Retinal pigment epithelial cell (primary cell): ENCODE measurements at regions not wholly inside any gene's neighbourhood (a gene's known extent, or its start where the extent isn't known, plus 50 kb on each side); places are given as distances from the start of the nearest gene placed in this dataset.

Source experiments
- DNase-seq: peaks from one replicate; pipeline ENCODE4 v3.0.0-alpha.2; 2010; ENCODE audit warnings: low read depth
- H3K4me3 ChIP-seq: 2 replicates; pipeline ENCODE4 v1.5.1; 2011; ENCODE audit warnings: mild to moderate bottlenecking, low read length, control low read depth, moderate library complexity
- TF ChIP-seq, protein P1 (sequence below): conservative IDR thresholded peaks from 2 replicates; pipeline ENCODE4 v1.5.1; 2011; ENCODE audit warnings: low read depth, low read length, control low read depth, inconsistent platforms

DNA sequence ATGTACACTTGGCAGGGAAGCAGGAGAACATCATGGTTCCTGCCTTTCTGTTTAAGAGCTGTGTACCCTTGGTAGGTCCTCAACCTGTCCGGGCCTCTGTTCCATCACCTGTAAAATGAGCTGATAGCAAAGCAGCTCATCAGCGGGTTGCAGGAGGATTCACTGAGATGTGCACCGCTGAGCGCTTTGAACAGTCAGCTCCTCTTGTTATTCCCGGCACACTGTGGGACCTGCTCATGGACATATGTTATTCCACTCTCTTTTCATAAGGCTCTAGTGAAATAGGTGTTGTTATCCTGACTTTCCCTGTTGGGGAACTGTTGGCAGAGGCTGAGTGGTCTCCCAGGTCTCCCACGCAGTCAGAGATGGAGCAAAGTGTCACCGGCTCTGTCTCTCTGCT is 497.5 kb upstream of the ZMIZ1 start:
- TF ChIP-seq, protein P1, sequence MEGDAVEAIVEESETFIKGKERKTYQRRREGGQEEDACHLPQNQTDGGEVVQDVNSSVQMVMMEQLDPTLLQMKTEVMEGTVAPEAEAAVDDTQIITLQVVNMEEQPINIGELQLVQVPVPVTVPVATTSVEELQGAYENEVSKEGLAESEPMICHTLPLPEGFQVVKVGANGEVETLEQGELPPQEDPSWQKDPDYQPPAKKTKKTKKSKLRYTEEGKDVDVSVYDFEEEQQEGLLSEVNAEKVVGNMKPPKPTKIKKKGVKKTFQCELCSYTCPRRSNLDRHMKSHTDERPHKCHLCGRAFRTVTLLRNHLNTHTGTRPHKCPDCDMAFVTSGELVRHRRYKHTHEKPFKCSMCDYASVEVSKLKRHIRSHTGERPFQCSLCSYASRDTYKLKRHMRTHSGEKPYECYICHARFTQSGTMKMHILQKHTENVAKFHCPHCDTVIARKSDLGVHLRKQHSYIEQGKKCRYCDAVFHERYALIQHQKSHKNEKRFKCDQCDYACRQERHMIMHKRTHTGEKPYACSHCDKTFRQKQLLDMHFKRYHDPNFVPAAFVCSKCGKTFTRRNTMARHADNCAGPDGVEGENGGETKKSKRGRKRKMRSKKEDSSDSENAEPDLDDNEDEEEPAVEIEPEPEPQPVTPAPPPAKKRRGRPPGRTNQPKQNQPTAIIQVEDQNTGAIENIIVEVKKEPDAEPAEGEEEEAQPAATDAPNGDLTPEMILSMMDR = no peak
- DNase-seq = no peak
- H3K4me3 ChIP-seq = no peak overlapping the region

DNA sequence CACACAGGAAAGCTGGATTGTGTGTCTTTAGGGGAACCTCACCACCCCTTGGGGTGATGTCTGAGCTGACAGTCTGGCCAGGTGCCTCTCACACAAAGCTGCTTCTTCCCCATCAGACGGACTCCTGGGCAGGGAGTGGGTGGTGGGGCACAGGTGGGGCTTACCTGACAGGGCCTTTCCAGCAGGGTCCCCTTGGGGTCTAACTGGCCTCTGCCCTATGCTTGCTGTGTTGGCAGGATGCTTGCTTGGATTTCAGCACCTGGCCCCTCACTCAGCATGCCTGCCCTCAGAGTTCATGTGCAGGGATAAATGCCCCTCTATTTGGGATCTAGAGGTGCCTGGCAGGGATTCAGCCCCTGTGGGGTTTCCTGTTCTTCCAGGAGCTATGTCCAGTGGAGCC is 496.9 kb upstream of the ZMIZ1 start:
- TF ChIP-seq, protein P1 = no peak
- H3K4me3 ChIP-seq = no peak overlapping the region
- no peak for DNase-seq

DNA sequence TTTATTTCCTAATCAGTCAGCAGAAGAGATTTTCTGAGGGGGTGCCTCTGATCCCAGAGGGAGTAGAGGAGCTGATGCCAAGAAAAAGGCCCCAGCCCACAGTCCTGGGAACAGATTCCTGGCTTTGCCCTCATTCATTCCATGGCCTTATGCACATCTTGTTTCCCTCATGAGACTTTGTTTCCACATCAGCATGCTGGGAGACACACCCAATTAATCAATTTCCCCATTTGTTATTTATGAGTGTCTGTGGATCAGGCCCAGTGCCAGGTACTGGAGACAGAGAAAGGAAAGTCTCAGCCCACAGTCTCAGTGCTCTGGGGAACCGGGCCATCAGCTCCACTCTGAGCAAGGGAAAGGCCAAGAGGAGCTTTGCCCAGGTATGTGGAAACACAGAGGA is 496.2 kb upstream of the ZMIZ1 start:
- DNase-seq = no peak
- H3K4me3 ChIP-seq = no peak overlapping the region
- TF ChIP-seq, protein P1 = no peak

DNA sequence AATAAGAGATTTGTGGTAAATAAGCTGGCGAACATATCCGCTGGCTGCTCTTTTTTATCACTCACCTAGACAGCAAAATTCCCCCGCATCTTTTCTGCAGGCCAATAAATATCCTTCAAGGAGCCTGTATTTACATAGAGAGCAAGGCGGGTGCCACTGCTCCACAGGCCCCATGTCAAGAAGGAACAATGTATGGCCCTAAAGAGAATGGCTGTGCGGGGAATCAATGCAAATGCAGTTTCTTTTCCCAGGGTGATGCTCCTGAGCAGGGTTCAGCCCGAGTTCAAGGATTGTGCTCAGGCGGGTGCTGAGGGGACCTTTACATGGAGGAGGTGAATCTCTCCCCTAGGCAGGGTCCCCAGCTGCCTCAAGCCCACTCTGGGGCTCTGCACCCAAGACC is 494.2 kb upstream of the ZMIZ1 start:
- TF ChIP-seq, protein P1 = no peak
- no peak for DNase-seq
- no peak overlapping the region for H3K4me3 ChIP-seq

DNA sequence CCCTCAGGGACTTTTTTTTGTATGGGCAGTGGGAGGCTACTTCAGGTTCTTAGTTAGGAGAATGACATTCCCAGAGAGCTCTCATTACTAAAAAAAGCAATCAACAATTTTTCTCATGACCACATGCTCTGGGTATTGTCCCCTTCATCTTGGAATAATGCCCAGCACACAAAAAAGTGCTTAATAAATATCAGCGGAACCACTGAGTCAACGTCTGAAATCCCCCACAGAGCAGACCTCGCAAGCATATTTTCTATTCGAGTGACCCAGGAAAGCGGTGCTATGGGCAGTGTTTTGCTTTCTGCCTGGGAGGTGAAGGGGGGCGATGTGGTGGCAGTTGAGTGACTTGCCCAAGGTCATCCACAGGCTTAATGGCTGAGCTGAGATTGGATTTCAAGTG is 493.4 kb upstream of the ZMIZ1 start:
- TF ChIP-seq, protein P1 = no peak
- no peak for DNase-seq
- H3K4me3 ChIP-seq = no peak overlapping the region

DNA sequence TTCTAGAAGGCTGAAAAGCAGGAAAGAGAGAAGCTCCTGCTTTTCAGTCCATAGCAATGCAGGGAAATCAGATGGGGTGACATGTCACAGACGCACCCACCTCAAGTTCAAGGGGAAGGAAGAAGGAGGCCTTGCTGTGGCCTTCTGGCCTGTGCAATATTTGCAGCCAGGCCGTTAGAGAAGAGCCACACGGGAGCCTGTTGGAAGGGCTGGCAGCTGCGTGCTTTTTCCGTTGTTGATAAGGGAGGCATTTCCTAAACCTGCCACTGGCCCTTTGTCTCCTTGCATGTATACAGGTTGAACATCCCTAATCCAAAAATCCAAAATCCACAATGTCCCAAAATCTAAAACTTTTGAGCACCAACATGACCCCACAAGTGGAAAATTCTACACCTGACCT is 492.5 kb upstream of the ZMIZ1 start:
- DNase-seq = no peak
- H3K4me3 ChIP-seq = no peak overlapping the region

DNA sequence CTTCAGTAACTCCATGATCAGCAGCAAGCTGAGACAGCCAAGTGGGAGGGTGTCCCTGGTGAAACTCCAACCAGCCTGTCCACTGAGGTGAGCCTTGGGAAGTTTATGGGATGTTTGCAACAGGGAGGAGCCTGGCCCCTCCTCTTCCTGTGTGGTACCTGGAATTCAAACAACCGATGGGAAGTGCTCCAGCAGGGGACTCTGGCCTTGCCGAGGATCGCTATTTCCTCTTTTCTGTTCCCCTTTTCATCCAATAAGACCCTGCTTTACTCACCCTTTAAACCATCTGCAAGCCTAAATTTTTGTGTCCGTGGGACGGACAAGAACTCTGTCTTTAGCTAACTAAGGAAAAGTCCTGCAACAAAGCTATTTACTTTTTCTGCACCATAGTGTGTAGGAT is 491.1 kb upstream of the ZMIZ1 start:
- no peak overlapping the region for H3K4me3 ChIP-seq
- TF ChIP-seq, protein P1 = no peak
- no peak for DNase-seq

More for the DNA sequence above, 492.5 kb upstream of the ZMIZ1 start:
- TF ChIP-seq, protein P1 = no peak
